Right renal cortex interstitium (tissue), 3 donors: ENCODE measurements at regions not wholly inside any gene's neighbourhood (a gene's known extent, or its start where the extent isn't known, plus 50 kb on each side); places are given as distances from the start of the nearest gene placed in this dataset.
"Not testable (repeated sequence)": the region's sequence is repeated elsewhere in the genome, so short reads cannot be mapped to it uniquely, and the experiment has no call there.

ENCODE experiments used
- DNase-seq, 3 donors: peaks; one replicate each; pipeline ENCODE4 v3.0.0-alpha.2; 2013; ENCODE audit warnings: low read depth in 3 of 3, low spot score in 2 of 3

- not testable (repeated sequence) for DNase-seq
Measured at GRCh38 chr17:64800987-64801386, 118.3 kb downstream of the LRRC37A3 start.

- not testable (repeated sequence) for DNase-seq
Measured at GRCh38 chr17:64800361-64800895, 118.8 kb downstream of the LRRC37A3 start.

GRCh38 chr17:64799543-64800188 is 119.6 kb downstream of the LRRC37A3 start:
- not testable (repeated sequence) for DNase-seq

GRCh38 chr17:64798961-64799360 is 120.3 kb downstream of the LRRC37A3 start:
- not testable (repeated sequence) for DNase-seq

GRCh38 chr17:64798489-64798790 is 120.8 kb downstream of the LRRC37A3 start:
- DNase-seq, result not testable (repeated sequence)

- DNase-seq, result not testable (repeated sequence)
Measured at GRCh38 chr17:64797746-64798488, 121.4 kb downstream of the LRRC37A3 start.

GRCh38 chr17:64795342-64795741 is 123.9 kb downstream of the LRRC37A3 start:
- DNase-seq, result not testable (repeated sequence)

- DNase-seq, result not testable (repeated sequence)
Measured at GRCh38 chr17:64794548-64795274, 124.6 kb downstream of the LRRC37A3 start.

GRCh38 chr17:64794113-64794512 is 125.2 kb downstream of the LRRC37A3 start:
- DNase-seq, result not testable (repeated sequence)

GRCh38 chr17:64792793-64793575 is 126.3 kb downstream of the LRRC37A3 start:
- DNase-seq, result not testable (repeated sequence)

- DNase-seq, result not testable (repeated sequence)
Measured at GRCh38 chr17:64792276-64792675, 127.0 kb downstream of the LRRC37A3 start.

GRCh38 chr17:64791691-64792090 is 127.6 kb downstream of the LRRC37A3 start:
- DNase-seq, result not testable (repeated sequence)

- DNase-seq, result not testable (repeated sequence)
Measured at GRCh38 chr17:64791226-64791625, 128.1 kb downstream of the LRRC37A3 start.

GRCh38 chr17:64790690-64791089 is 128.6 kb upstream of the SMURF2 start:
- DNase-seq, result not testable (repeated sequence)

- DNase-seq, result not testable (repeated sequence)
Measured at GRCh38 chr17:64790193-64790592, 128.1 kb upstream of the SMURF2 start.

GRCh38 chr17:64789061-64789445 is 126.9 kb upstream of the SMURF2 start:
- DNase-seq, result not testable (repeated sequence)

GRCh38 chr17:64788286-64789060 is 126.4 kb upstream of the SMURF2 start:
- no peak for DNase-seq

- no peak for DNase-seq
Measured at GRCh38 chr17:64787921-64788271, 125.8 kb upstream of the SMURF2 start.

GRCh38 chr17:64787255-64787920 is 125.3 kb upstream of the SMURF2 start:
- no peak for DNase-seq
